Activated T-cell treated with anti-CD3 and anti-CD28 coated beads, Interleukin-2, amount 50 U/mL, for 4 hours (primary cell): ENCODE measurements at regions not wholly inside any gene's neighbourhood (a gene's known extent, or its start where the extent isn't known, plus 50 kb on each side); places are given as distances from the start of the nearest gene placed in this dataset.

Experiments used
- ATAC-seq, 2 donors: fragments of 200-7000 bp; cut with Tn5 transposase; one replicate each; pipeline ENCODE4 v1.10.0; 2021
- DNase-seq: peaks from one replicate; pipeline ENCODE4 v3.0.0-alpha.2; 2020
- H3K27me3 Mint-ChIP-seq: one replicate; pipeline ENCODE4 v1.8.0; 2021; ENCODE audit warnings: low read depth, mixed read lengths
- H3K36me3 Mint-ChIP-seq: one replicate; pipeline ENCODE4 v1.8.0; 2022; ENCODE audit warnings: mixed read lengths; ENCODE audit not compliant: insufficient read depth
- H3K4me1 Mint-ChIP-seq: one replicate; pipeline ENCODE4 v1.8.0; 2021; ENCODE audit warnings: low read depth, mixed read lengths
- H3K4me3 Mint-ChIP-seq: one replicate; pipeline ENCODE4 v1.8.0; 2021; ENCODE audit warnings: mild to moderate bottlenecking, moderate library complexity, mixed read lengths
- H3K9me3 Mint-ChIP-seq: one replicate; pipeline ENCODE4 v1.8.0; 2021; ENCODE audit warnings: mixed read lengths

DNA sequence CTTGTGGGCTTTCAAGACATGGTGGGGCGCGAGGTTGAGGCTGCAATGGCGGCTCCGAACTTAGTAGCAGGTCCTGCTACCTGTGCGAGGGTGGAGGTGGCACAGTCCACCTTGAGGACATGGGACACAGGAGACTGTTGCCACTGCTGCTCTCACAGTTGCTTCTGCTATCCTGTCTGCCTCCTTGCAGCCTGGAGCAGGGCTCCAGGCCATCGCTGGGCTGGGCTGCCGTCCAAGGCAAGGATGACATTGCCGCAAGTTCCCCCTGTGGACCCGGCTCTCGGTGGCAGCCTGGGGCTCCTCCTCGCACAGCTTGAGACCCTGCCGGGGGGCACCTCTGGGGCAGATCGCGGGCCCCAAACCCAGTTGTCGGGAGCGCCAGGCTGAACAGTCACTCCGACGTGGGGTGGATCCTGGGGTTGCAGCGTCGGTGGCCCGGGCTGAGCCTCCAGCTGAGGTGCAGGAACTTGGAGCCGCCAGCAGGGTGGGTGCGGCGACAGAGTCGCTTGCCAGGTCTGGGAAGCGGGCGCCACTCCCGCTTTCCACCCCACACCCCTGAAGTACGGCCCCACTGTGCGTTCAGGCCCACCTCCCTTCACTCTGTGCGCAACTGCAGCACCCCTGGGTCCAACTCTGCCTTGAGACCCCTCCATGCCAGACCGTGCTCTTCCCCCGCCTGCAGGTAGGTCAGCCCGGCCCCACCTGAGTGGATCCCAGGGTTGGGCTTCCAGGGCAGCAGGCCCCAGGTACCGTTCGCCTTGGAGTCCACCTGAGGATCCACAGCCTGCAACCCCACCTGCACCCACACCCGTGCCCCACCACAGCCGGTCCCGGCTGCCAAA, 192.7 kb upstream of the NUDT6 start:
- Mint-ChIP-seq H3K36me3 (peaks cover 10% of the 10 kb centered on the region), H3K27me3 (no peaks in the 10 kb centered on the region), H3K9me3 (no peaks in the 10 kb centered on the region), H3K4me3 (no peak overlapping the region), H3K4me1 (no peaks in the 10 kb centered on the region)
- DNase-seq (no peak), ATAC-seq (no peak)

DNA sequence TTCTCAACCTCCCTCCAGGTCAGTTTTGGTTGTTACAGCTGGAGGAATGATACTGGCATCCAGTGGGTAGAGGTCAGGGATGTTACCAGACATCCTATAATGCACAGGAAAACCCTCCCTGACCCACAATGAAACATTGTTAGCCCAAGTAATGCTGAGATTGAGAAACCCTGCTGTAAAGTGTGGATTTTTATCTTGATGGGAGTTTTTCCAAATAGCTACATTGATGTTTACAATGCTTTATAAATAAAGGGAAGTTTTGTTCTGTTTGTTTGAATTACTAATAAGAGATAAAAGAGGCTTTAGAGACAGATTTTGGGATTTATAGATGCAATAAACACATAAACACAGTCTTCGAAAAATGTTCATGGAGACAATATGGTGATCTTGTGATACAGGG, 194.0 kb upstream of the NUDT6 start:
- DNase-seq (no peak), ATAC-seq (no peak)
- H3K4me1 Mint-ChIP-seq = no peaks in the 10 kb centered on the region
- peaks cover 10% of the 10 kb centered on the region for H3K36me3 Mint-ChIP-seq
- no peaks in the 10 kb centered on the region for H3K27me3 Mint-ChIP-seq
- no peaks in the 10 kb centered on the region for H3K9me3 Mint-ChIP-seq
- no peak overlapping the region for H3K4me3 Mint-ChIP-seq

DNA sequence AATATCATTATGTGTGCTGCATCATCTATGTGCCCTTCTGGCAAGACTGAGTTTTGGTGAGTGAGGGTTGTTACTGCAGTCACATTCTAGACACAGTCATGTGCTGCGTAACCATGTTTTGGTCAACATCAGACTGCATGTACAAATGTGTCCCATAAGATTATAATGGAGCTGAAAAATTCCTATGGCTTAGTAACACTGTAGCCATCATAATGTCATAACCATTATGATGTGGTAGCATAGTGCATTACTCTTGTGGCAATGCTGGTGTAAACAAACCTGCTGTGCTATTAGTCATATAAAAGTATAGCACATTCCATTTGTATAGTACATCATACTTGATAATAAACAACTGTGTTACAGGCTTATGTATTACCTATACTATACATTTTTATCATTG, 198.1 kb upstream of the NUDT6 start:
- peaks cover 11% of the 10 kb centered on the region for H3K36me3 Mint-ChIP-seq
- ATAC-seq (no peak), DNase-seq (no peak)
- no peaks in the 10 kb centered on the region for H3K9me3 Mint-ChIP-seq
- H3K4me1 Mint-ChIP-seq = no peaks in the 10 kb centered on the region
- H3K27me3 Mint-ChIP-seq = no peaks in the 10 kb centered on the region
- no peak overlapping the region for H3K4me3 Mint-ChIP-seq

- no peaks in the 10 kb centered on the region for H3K4me1 Mint-ChIP-seq
- H3K9me3 Mint-ChIP-seq = no peaks in the 10 kb centered on the region
- peaks cover 17% of the 10 kb centered on the region for H3K36me3 Mint-ChIP-seq
- ATAC-seq (no peak), DNase-seq (no peak)
- no peaks in the 10 kb centered on the region for H3K27me3 Mint-ChIP-seq
- H3K4me3 Mint-ChIP-seq = no peak overlapping the region
Observed at GRCh38 chr4:123121241-123121907, 199.0 kb upstream of the NUDT6 start.

DNA sequence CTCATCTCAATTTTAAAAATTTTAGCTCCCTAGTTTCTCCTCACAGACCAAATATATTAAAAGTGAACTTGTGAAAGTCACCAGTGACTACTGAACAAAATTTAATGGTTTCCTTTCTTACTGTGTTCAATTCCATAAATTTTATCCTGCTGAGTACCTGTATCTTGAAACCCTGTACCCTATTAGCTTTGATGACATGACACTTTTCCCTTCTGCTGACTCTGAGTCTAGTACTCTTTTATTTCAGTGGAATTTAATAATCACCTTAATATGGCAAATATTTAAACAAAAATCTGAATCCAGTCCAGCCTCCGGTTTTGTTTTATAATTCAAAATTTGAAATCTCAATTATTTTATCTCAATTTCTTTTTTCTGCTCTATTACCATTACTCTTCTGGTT, 203.1 kb upstream of the NUDT6 start:
- Mint-ChIP-seq H3K36me3 (peaks cover 11% of the 10 kb centered on the region), H3K9me3 (no peaks in the 10 kb centered on the region), H3K27me3 (no peaks in the 10 kb centered on the region), H3K4me1 (no peaks in the 10 kb centered on the region), H3K4me3 (no peak overlapping the region)
- DNase-seq (no peak), ATAC-seq (no peak)

DNA sequence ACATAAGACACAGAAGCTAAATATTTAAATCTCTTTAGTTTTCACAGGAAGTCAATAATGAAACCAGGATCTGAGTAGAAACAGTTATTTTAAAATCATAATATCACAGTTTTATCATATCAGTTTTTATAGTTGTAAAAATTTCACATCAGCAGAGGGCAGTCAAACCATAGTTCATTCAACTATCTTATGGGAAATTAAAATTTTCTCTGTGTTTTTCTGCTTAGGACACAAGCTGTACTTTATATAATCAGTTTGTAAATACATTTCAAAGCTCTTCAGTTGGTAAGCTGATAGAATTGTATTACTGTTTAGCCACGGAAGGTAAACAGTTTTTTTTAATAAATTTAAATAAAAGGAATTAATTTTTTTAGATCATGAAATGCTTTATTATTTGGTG, 204.8 kb upstream of the NUDT6 start:
- Mint-ChIP-seq H3K9me3 (no peaks in the 10 kb centered on the region), H3K4me1 (no peaks in the 10 kb centered on the region), H3K4me3 (no peak overlapping the region), H3K27me3 (no peaks in the 10 kb centered on the region), H3K36me3 (peaks cover 17% of the 10 kb centered on the region)
- DNase-seq = no peak
- ATAC-seq = no peak

- Mint-ChIP-seq H3K9me3 (no peaks in the 10 kb centered on the region), H3K4me3 (no peak overlapping the region), H3K4me1 (no peaks in the 10 kb centered on the region), H3K27me3 (no peaks in the 10 kb centered on the region), H3K36me3 (peaks cover 17% of the 10 kb centered on the region)
- no peak for ATAC-seq
- DNase-seq = no peak
Observed at GRCh38 chr4:123127875-123128274, 205.5 kb upstream of the NUDT6 start.

- Mint-ChIP-seq H3K36me3 (peaks cover 13% of the 10 kb centered on the region), H3K4me1 (no peaks in the 10 kb centered on the region), H3K4me3 (no peak overlapping the region), H3K9me3 (no peaks in the 10 kb centered on the region), H3K27me3 (no peaks in the 10 kb centered on the region)
- no peak for ATAC-seq
- DNase-seq = no peak
Observed at GRCh38 chr4:123133397-123134050, 211.1 kb upstream of the NUDT6 start.

GRCh38 chr4:123144616-123145015, 222.2 kb upstream of the NUDT6 start:
- DNase-seq (no peak), ATAC-seq (no peak)
- Mint-ChIP-seq H3K4me3 (no peak overlapping the region), H3K36me3 (peaks cover 25% of the 10 kb centered on the region), H3K4me1 (no peaks in the 10 kb centered on the region), H3K27me3 (no peaks in the 10 kb centered on the region), H3K9me3 (peaks cover 4% of the 10 kb centered on the region)

GRCh38 chr4:123158576-123158975, 236.2 kb upstream of the NUDT6 start:
- Mint-ChIP-seq H3K4me1 (no peaks in the 10 kb centered on the region), H3K27me3 (no peaks in the 10 kb centered on the region), H3K4me3 (no peak overlapping the region), H3K9me3 (no peaks in the 10 kb centered on the region), H3K36me3 (peaks cover 3% of the 10 kb centered on the region)
- ATAC-seq (no peak), DNase-seq (no peak)

GRCh38 chr4:123159479-123159878, 237.1 kb upstream of the NUDT6 start:
- H3K4me1 Mint-ChIP-seq = no peaks in the 10 kb centered on the region
- no peak for DNase-seq
- H3K36me3 Mint-ChIP-seq = peaks cover 7% of the 10 kb centered on the region
- H3K9me3 Mint-ChIP-seq = no peaks in the 10 kb centered on the region
- ATAC-seq = no peak
- H3K4me3 Mint-ChIP-seq = no peak overlapping the region
- H3K27me3 Mint-ChIP-seq = no peaks in the 10 kb centered on the region

DNA sequence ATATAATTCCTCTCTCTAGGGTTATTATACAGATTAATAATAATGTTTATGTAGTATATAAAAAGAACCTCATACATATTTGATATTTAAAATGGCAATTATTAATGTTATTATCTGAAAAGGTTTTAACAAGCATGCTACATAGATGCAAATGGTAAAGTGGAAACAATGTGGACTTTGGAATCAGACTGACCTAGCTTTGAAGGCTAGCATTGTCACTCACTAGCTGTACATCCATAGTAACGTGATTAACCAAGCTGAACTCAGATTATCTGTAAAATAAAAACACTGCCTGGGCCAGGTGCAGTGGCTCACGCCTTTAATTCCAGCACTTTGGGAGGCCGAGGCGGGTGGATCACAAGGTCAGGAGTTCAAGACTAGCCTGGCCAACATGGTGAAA, 233.7 kb upstream of the SPRY1 start:
- ATAC-seq (no peak), DNase-seq (no peak)
- H3K27me3 Mint-ChIP-seq = no peaks in the 10 kb centered on the region
- no peak overlapping the region for H3K4me3 Mint-ChIP-seq
- no peaks in the 10 kb centered on the region for H3K4me1 Mint-ChIP-seq
- no peaks in the 10 kb centered on the region for H3K9me3 Mint-ChIP-seq
- H3K36me3 Mint-ChIP-seq = peaks cover 4% of the 10 kb centered on the region

DNA sequence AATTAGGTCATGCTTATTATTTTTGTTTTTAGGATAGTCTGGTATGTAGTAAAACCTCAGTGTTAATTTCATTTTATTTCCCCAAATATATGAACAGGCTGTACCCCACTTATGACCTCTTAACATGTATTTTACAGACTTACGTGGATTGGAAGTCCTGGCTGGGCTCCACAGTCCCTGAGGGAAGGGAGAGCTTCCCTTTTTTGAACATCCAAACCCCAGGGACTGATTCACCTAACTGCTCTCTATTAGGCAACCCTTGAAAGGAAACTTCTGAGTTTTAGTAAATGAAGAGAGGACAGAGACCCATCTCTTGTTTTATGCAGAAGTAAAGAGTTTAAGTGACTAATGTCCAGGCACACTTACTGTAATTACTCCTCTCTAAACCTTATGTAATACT, 233.1 kb upstream of the SPRY1 start:
- Mint-ChIP-seq H3K4me1 (no peaks in the 10 kb centered on the region), H3K27me3 (no peaks in the 10 kb centered on the region), H3K4me3 (no peak overlapping the region), H3K36me3 (peaks cover 4% of the 10 kb centered on the region), H3K9me3 (no peaks in the 10 kb centered on the region)
- DNase-seq (no peak), ATAC-seq (no peak)

- DNase-seq (no peak), ATAC-seq (no peak)
- Mint-ChIP-seq H3K36me3 (peaks cover 4% of the 10 kb centered on the region), H3K4me3 (no peak overlapping the region), H3K9me3 (no peaks in the 10 kb centered on the region), H3K4me1 (no peaks in the 10 kb centered on the region), H3K27me3 (no peaks in the 10 kb centered on the region)
Observed at GRCh38 chr4:123166023-123166422, 230.6 kb upstream of the SPRY1 start.

DNA sequence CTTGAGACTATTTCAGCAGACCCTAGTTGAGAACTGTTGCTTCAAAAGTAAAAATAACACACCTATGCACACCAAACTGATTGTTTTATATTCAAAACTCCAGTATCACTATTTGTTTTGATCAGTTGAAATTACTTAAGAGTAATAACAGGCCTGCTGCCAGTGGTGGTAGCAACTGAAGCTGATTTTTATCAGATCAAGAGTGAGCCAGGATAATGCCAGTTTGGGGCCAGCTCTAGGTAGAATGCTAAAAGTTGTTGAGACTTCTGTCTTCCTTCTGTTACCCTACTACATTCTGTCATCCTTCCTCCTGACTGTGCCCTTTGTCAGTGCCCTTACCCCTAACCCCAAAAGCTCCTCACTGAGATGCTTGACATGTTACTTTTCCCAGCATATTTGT, 228.7 kb upstream of the SPRY1 start:
- Mint-ChIP-seq H3K4me1 (no peaks in the 10 kb centered on the region), H3K27me3 (no peaks in the 10 kb centered on the region), H3K4me3 (no peak overlapping the region), H3K36me3 (peaks cover 7% of the 10 kb centered on the region), H3K9me3 (no peaks in the 10 kb centered on the region)
- DNase-seq (no peak), ATAC-seq (no peak)
